NCI-H1092 treated with DMSO at 0.1 percent for 48 hours (cell line): ENCODE measurements at regions not wholly inside any gene's neighbourhood (a gene's known extent, or its start where the extent isn't known, plus 50 kb on each side); places are given as distances from the start of the nearest gene placed in this dataset.
"Not testable (repeated sequence)": the region's sequence is repeated elsewhere in the genome, so short reads cannot be mapped to it uniquely, and the experiment has no call there.

ENCODE experiments used
- DNase-seq: peaks from one replicate; lab custom pipeline; 2025; lab: John Stamatoyannopoulos, UW

DNA sequence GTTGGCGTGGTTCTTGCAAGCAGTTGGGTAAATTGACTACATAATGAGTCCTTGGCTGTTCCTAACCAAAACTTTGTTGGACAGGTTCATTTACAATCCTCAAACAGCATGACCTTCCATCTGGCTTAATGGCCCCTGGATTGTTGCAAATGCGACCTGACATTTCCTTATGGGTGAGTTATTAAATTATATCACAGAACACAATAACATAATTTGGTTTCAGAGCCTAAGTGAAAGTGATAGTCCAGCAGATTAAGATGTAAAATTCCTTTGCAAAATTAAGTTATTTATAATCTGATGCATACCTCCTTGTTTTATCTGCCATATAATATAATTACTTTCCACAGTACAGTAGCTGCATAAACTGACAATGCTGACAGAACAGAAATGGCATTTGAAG is 224.4 kb downstream of the TUSC1 start:
- DNase-seq = no peak

- DNase-seq = no peak
These were observed 228.7 kb downstream of the TUSC1 start for GRCh38 chr9:25449503-25449902.

- not testable (repeated sequence) for DNase-seq
These were observed 232.5 kb downstream of the TUSC1 start for GRCh38 chr9:25445721-25446120.

- no peak for DNase-seq
These were observed 235.7 kb downstream of the TUSC1 start for GRCh38 chr9:25442526-25442925.

DNA sequence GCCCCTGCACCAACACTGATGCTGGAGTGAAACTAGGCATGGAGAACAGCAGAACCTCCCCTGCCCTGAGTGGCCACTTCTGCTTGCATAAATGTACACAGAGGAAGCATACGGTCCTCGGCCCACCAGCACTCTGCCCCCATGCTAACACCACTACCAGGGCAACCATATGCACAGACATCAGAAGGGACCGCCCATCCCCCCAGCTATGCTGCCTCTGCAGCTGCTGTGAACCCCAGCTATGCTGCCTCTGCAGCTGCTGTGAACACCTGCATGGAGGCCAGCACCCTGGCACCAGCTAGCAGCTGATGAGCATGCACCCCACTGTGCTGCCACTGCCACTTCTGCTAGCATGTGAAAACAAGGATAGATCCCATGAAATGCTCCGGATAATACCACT is 250.3 kb downstream of the TUSC1 start:
- DNase-seq = no peak

GRCh38 chr9:25427290-25427689 is 251.0 kb downstream of the TUSC1 start:
- DNase-seq = no peak

GRCh38 chr9:25421560-25421959 is 256.7 kb downstream of the TUSC1 start:
- DNase-seq = no peak

DNA sequence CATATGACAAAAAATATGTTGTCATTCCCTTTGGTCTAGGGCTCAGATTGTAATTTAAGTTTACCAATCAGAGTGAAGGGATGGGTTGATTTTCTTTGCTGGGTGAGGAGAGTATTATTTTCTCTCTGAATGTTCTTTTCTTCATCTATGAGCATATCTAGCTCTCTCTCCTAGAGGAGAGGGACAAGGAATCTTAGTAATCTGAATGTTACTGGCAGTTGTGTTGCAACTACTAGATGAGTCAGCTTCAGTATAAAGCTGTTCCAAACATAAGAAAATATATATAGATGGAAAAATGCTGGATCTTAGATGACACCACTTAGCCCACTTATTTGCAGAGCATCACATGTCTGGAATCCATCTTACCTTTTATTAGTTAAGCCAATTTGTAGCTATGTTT is 259.3 kb downstream of the TUSC1 start:
- no peak for DNase-seq

DNA sequence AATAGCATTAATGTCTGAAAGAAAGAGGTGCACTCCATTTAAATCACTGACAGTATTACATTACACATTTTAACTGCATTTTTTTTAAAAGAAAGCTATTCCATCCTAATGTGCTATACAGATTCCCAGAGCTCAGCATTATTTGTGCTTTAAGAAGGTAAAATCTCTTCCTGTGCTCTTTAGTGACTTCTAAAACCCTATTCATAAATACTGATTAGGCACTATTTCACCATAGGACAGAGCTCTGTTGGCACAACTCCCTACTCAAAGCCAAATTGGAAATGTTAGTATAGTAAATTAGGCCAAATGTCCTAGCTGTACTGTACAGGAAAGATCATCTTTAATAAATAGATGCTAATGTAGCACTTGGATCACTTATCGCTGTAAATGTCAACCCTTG is 262.5 kb downstream of the TUSC1 start:
- peak; percentile 22 for DNase-seq

DNA sequence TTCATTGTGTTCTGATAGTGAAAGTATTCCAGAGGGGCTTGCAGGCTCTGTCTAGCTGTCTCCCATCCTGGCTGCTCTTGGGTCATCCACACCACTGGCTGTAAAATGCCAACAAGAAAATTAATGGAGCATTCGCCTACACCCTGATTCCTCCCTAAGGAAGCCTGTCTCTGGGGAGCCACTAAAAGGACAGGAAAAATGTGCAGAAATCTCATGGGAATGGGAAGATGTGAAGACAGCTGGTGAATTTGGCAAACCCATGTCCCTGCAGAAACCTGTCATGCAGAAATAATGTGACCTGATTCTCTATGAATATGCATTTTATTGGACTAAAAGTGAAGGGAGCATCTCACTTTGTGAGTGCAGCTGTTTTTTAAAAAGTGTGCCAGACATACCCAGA is 265.6 kb downstream of the TUSC1 start:
- no peak for DNase-seq

DNA sequence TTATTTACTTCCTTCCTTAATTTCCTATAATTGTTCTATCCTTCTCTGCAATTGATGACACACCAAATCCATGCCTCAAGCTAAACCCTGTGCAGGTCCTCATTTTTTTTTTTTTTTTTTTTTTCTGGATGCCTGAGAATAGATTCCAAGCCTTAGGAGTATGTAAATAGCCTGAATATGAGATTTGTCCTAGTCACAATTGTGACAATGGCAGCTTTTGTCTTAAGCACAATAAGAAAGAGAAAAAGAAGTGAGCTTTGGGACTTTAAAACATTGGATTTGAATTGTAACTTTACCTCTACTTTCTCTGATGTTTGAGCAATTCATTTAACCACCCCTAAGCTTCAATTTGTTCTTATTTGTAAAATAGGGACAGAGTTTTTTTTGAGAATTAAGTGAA is 280.5 kb downstream of the TUSC1 start:
- no peak for DNase-seq

- no peak for DNase-seq
These were observed 281.4 kb downstream of the TUSC1 start for GRCh38 chr9:25396828-25397227.

DNA sequence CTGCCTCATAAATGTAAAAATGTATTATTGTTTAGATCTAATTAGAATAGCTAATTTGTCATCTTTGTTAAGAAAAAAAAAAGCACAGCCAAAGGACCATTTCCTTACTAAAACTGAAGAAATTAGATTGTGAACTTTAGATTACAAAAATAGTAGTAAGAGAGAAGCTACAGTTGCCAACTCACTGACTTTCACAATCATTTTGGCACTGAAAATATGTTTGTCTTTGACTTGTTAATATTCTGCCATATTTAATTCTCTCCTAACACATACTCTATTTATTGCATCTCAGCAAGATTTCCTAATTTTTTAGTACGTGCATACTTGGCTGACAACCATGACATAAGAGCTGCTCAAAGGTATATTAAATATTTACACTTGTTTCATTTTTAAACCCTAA is 297.1 kb downstream of the TUSC1 start:
- no peak for DNase-seq

DNA sequence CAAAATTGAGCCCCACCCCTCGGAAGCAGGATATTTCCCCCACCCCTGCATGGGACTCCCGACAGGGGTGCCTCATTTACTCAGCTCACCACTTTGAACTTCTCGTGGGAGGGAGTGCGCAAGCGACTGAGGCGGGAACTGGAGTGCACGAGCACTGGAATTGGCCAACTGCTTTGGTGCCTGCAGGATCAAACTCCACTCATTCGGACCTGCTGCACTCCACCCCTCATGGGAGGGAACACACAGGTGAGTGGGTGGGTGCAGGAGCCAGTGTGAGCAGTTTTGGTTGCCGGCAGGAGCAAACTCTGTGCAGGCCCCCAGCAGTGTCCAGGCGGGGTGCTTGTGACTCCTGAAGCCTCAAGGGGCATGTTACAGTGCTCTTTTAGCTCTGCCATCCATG is 301.2 kb downstream of the TUSC1 start:
- DNase-seq = no peak

DNA sequence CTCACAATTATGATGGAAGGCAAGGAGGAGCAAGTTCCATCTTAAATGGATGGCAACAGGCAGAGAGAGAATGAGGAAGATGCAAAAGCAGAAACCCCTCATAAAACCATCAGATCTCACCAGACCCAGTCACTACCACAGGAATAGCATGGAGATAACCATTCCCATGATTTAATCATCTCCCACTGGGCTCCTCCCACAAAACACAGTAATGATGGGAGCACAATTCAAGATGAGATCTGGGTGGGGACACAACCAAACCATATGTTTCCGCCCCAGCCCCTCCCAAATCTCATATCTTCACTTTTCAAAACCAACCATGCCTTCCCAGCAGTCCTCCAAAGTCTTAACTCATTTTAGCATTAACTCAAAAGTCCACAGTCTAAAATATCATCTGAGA is 304.0 kb downstream of the TUSC1 start:
- no peak for DNase-seq

GRCh38 chr9:25366906-25367305 is 311.3 kb downstream of the TUSC1 start:
- no peak for DNase-seq

GRCh38 chr9:25353783-25354182 is 324.5 kb downstream of the TUSC1 start:
- DNase-seq = no peak

DNA sequence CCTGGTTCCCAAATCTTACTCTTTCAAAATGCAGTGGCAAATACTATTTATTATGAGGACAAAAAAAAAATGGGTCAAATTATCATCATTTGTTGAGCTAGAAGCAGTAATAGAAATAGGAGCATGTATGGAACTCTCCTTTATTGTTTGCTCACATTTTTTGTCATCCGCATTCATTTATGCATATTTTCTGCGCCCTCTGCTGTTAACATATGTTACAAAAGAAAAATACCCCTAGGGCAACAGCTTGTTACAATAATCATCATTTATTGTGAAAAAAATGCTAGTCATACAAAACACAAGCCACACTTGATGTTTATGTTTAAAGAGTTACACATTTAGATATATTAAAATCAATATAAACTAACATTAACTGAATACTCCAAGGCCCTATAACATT is 328.2 kb downstream of the TUSC1 start:
- DNase-seq = no peak

GRCh38 chr9:25322142-25322541 is 356.1 kb downstream of the TUSC1 start:
- no peak for DNase-seq

- DNase-seq = no peak
These were observed 367.3 kb downstream of the TUSC1 start for GRCh38 chr9:25310961-25311360.

DNA sequence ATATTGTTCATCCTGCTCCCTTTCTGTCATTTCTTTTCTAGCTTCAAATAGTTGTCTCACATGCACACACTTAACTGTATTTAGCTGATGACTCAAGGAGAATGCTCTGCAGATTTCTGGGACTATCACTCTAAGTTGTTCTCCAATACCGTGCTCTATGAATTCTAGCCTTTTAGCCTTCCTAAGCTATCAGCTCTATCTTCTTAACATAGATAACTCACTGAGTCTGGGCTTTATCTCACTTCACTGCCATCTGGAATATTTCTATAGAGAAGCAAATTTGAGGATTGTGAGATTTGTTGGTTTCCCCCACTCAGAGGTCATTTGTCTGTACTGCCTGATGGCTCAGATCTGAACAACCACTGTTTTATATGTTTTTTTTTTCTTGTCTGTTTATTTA is 369.7 kb downstream of the TUSC1 start:
- no peak for DNase-seq

GRCh38 chr9:25302601-25303000 is 375.6 kb downstream of the TUSC1 start:
- DNase-seq = no peak

GRCh38 chr9:25288195-25288594 is 390.0 kb downstream of the TUSC1 start:
- DNase-seq = not testable (repeated sequence)

DNA sequence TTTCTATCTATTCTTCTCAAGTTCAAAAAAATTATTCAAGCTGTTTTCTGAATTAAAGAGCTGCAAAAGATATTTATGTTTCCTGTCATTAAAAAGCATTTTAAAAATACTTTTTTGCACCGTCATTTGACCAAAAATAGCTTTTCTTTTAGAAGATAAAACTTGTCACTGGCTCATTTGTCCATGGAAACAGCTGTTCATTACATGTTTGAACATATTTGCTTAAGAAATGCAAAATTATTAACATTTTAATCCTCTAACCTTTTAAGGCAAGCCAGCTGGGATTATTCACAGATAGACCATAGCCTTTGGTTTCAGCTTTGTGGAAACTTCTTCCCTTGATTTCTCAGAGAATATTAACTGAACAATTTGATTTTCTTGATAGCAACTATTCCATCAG is 393.9 kb downstream of the TUSC1 start:
- DNase-seq = no peak

DNA sequence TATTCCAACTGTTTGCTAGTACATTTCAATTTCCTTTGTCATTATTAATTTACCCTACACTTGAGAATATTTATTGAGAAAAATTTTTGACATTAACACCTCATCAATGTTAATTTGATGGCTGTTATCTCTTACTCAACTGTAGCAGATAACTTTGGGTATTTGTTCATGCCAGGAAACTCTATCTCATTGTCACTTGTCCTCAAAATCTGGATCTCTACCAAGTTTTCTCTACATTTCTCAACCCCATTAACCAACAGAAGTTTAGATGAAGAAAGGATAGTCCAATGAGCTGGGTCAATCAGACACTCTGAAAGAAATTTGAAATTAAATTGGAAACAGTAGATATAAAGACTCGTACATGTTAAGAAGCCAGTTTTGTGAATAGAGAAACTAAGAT is 395.3 kb downstream of the TUSC1 start:
- no peak for DNase-seq
